GM12872 (cell line): ENCODE measurements at regions not wholly inside any gene's neighbourhood (a gene's known extent, or its start where the extent isn't known, plus 50 kb on each side); places are given as distances from the start of the nearest gene placed in this dataset.

Experiments used
- CTCF ChIP-seq: IDR thresholded peaks from 3 replicates; pipeline ENCODE4 v1.5.1; 2011; ENCODE audit warnings: low read depth, mild to moderate bottlenecking, low read length, moderate library complexity; ENCODE audit not compliant: insufficient read depth

DNA sequence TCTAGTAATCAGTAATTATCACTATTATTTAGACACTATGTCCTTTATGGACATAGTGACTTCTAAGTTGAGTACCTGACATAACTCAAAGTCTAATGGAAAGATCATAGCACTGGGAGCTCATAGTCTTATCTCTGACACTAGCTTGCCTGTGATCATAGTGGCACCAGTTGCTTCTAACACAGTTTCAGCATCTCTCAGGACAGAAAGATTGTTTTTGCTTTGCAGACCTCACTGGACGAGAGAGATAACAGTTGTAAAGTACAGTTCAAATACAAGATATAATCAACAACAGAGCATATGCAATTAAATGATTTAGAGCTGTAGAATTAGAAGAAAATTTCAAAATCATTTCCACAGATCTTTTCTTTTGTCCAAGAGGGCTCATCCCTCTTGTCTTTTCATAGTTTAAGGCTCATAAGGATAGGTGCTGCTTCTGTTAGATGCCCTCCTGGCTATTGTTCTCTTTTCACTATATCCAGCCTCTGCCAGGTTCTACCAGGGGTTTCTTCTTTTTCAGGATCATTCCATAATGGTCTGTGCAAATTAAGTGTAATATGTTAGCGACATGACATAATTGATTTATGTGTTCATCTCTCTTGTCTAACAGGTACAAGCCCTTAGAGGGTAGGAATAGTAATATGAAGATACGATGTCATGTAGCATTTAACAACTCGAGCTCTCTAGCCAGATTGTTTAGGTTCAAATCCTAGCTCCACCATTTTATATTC, 1175.4 kb upstream of the TENM4 start:
- TF ChIP-seq CTCF = no peak

GRCh38 chr11:80613655-80614054, 1172.8 kb upstream of the TENM4 start:
- no peak for TF ChIP-seq CTCF

- TF ChIP-seq CTCF = no peak
These were observed 1169.7 kb upstream of the TENM4 start for GRCh38 chr11:80610516-80610915.

- TF ChIP-seq CTCF = no peak
These were observed 1162.6 kb upstream of the TENM4 start for GRCh38 chr11:80603472-80603871.

DNA sequence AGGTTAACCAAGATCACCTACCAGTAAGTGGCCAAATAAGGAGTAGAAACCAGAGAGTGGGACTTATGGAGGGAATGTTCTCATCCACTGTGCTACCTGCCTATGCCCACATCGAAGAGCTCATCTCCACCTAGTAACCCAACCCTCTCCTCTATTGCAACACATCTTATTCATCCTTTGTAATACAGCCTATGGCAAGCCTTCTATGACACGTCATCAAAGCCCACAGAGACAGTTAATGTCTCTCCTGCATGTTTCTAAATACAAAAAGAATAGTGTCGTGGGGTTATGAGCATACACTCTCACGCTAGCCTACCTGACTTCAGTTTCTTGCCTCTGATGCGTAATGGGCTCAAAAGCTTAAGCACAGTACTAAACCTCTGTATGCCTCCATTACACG, 1158.1 kb upstream of the TENM4 start:
- TF ChIP-seq CTCF = no peak

- TF ChIP-seq CTCF = no peak
These were observed 1155.5 kb upstream of the TENM4 start for GRCh38 chr11:80596291-80596810.

GRCh38 chr11:80595011-80595410, 1154.2 kb upstream of the TENM4 start:
- TF ChIP-seq CTCF = no peak
